NCI-H510A treated with DMSO at 0.1 percent for 48 hours (cell line): ENCODE measurements at regions not wholly inside any gene's neighbourhood (a gene's known extent, or its start where the extent isn't known, plus 50 kb on each side); places are given as distances from the start of the nearest gene placed in this dataset.

Experiments used
- DNase-seq: peaks from one replicate; lab custom pipeline; 2025; lab: John Stamatoyannopoulos, UW

- no peak for DNase-seq
These were observed 50.6 kb upstream of the FER start for GRCh38 chr5:108696951-108697715.

DNA sequence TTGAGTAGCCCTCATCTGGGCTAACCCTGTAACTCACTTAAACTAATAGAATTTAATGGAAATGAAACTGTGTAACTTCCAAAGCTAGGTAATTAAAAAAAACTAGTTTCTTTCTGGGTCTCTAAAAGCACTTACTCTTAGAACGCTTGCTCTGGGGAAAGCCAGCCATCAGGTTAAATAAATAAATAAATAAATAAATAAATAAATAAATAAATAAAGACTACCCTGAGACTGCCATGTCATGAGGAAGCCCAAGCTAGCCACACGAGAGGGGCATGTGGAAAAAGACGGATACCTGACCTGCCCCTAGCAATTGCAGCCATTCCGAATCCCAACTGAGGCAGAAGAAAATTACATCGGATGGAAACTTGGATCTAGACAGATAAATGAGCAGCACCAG, 51.3 kb upstream of the FER start:
- no peak for DNase-seq

GRCh38 chr5:108688485-108688884, 59.2 kb upstream of the FER start:
- no peak for DNase-seq

DNA sequence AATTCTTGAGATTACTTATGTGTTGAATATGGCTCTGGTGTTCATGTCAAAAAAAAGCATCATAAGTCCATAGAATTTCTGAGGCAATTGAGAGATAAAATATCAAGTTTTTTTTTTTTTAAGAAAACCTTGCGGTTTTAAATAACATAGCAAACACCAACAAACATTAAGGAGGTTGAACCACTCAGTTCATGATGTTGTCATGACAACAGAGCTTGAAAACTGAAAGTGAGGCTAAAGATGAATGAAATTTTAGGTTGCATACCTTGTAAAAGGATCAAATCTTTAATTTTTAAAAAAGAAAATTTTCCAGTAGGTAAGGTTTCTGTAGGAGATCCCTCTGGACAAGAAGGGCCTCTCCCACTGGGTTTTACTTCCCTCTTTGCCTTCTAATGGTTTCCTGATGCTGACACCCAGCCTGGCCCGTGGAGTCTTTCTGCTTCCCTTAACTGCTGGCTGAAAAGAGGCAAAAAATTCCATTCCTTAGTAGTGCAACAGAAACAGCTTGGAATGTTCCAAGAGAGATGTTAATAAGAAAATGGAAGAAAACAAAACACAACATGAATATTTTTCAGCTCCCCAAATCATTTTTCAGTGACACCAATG, 60.0 kb upstream of the FER start:
- no peak for DNase-seq

DNA sequence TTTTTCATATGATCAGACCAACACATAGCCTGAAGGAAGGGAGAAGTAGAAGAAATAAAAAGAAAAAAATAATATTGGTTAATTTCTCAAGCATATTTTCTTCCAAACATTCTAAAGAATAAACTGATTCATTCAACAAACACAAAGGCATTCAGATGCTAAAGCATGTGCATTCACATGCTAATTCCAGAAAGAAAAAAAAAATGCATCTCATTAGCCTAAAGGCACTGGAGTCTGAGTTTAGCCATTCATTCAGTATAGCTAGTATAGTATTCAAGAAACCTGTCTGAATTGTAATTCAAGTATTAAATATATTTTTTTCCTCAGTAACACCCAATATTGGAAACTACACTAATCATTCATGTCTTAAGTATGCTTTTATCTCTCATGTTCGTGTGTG, 61.0 kb upstream of the FER start:
- DNase-seq: no peak

GRCh38 chr5:108685448-108686216, 62.1 kb upstream of the FER start:
- peak; percentile 19 for DNase-seq

DNA sequence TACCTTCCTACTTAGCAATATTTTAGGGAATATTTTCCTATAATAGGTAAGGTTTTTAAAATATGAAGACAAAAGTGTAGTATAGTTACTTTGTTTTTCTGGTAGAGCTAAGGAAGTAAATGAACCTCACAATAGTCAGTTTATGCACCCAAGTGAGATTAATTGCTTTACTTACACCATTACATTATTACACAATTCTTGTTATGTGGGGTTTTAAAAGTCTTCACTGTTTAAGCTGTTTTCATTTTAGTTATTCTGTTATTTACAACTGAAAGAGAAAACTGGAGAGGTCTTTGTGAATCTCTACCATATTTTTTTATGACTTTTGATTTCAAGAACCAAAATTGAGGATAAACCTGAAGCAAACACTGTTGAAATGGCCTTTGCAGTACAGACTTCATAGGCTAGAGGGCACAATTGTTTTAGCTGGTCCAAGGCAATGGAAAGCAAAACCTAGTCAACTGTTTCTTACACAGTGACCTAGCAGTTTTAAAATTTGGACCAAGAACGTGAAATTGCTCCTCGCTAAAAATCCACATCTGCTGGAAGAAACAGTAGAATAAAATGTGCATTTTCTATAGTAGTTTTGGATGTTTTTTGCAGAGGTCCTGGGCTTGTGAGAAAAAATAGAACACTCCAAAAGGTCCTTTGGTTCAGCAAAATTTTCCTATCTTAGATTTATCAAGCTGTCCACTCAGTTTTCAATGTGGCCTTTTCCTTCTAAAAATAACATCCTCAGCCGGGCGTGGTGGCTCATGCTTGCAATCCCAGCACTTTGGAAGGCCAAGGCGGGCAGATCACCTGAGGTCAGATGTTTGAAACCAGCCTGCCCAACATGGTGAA, 66.4 kb upstream of the FER start:
- peak; percentile 47 for DNase-seq

- DNase-seq: no peak
These were observed 69.6 kb upstream of the FER start for GRCh38 chr5:108678091-108678490.

DNA sequence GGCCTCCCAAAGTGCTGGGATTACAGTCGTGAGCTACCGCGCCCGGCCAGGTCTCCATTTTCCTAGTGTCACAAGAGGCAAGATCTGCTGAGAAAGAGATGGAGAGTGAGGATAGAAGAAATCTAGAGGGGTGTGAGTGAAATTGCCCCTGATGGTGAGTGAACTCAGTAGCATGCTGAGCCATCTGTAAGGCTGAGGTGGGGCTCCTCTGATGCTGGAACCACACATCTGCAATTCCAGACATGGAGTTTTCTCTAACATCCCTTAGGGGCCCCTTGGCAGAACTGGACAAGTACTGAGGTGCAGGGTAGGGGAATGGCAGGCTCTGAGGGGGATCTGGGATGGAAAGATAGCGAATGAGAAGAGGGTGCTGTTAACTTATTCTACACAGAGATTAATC, 72.0 kb upstream of the FER start:
- DNase-seq: no peak

GRCh38 chr5:108672639-108673038, 75.1 kb upstream of the FER start:
- no peak for DNase-seq

GRCh38 chr5:108670591-108671289, 77.0 kb upstream of the FER start:
- no peak for DNase-seq

- DNase-seq: no peak
These were observed 78.2 kb upstream of the FER start for GRCh38 chr5:108669462-108669861.

- DNase-seq: no peak
These were observed 86.0 kb upstream of the FER start for GRCh38 chr5:108661590-108662219.

DNA sequence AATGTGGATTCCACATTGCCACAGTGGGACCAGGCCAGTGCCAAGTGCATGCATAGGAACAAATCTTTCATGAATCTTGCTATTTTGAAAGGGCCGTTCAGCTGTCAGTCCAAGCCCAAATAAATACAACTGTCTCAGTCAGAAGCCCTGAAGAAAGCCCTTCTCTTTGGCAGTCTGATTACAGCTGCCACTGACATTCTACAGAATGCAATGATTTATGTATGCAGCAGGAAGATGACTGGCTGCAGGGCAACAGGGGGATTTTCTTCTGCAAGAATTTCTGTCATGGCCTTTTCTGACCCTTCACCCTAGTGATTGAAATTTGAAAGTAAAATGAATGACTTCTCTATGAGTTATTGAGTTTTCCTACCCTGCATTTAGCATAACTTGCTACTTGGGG, 86.7 kb upstream of the FER start:
- no peak for DNase-seq

DNA sequence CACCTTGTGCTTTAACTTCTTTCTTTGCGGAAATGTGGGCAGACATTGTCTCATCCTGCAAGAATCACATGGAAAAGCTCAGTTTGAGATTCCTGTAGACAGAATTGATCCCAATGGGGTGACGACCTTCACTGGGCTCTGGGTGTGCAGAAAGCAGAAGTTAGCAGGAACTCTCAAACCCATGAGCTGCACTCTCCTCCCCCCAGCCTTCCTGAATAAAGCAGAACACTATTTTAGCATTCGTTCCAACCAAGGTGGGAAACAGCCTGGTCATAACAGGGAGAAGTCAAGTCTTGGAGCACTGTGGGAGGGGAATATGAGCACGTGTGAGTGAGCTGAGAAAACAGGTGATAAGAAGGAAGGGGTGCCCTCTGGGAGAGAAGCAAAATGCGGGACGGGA, 87.4 kb upstream of the FER start:
- no peak for DNase-seq

DNA sequence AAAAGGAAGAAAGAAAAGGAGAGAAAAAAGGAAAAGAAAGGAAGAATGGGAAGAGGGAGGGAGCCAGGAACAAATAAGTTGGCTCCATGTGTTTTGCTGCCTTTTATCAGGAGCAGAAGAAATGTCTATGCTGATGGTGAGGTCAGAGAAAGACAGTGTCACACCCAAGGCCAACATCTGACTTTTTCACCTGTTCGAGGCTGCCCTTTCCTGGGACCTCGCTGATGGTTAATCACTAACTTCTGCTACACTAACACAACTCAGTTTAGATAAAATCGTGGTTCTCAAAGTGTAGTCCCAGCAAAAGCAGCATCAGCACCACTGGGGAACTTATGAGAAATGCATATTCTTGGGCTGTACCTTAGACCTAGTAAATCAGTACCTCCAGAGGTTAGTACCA, 88.2 kb upstream of the FER start:
- DNase-seq: no peak

DNA sequence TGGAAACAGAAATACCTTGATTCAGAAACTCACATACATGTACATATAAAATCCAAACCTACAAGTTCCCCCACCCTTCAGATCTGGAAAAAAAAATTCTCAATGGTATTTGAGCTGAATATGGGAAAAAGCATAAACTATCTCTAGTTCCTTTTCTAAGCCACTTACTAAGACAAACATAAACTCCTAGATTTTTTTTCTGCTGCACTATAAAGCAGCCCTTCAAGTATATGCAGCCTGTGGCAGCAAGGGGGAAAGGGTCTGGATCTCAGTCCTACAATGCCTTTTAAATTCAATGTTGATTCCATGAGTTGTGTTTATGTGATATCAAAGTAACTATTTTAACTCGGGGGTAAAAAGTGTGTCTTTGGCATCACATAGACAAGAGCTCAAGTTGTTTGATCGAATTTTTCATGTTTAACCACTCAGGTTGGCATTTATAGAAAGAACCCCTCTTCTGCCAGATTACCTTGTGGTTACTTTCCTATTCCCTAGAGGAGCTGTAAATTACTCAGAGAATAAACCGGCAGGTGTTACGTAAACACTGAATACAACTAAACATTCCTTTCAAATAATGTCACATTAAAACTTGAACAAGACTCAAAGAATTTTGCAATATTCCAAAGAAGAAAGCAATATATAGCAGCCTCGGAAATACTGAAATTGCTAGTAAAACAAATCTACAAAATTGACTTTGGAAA, 91.8 kb upstream of the FER start:
- no peak for DNase-seq

DNA sequence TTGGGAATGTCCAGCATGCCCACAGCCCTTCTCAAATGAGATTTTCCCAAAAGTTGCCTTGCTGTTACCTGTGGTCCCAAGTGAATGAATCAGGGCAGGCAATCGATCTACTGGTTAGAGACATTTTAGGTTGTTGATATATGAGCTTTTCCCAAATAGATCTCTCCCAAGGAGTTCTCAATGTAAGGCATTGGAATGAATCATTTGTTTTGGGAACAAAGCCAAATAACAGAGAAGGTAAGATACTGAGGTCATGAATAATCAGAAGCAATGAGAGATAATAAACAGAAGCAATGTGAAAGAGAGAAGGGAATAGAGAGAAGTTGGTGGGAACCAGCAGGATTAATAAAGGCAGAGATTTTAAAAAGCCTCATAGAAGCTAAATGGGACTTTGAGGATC, 93.6 kb upstream of the FER start:
- DNase-seq: no peak

DNA sequence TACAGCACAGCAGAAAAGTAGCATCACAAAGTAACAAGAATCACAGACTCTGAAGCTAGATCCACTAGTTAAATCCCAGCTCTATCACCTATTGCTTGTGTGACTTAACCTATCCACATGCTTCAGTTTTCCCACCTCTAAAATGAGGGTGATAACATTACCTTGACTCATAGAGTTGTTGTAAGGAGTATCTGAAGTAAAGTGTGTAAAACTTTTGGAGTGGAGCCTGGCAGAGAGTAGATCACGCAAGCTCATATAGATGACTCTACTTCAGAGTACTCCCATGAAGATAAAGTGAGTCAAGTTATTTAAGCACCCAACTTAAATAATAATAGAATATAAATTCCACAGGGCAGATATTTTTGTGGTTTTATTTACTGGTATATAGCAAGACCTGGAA, 94.5 kb upstream of the FER start:
- DNase-seq: no peak

GRCh38 chr5:108650997-108651396, 96.7 kb upstream of the FER start:
- DNase-seq: no peak

GRCh38 chr5:108649646-108650045, 98.1 kb upstream of the FER start:
- no peak for DNase-seq
